ENCODE measurements at regions not wholly inside any gene's neighbourhood (a gene's known extent, or its start where the extent isn't known, plus 50 kb on each side); places are given as distances from the start of the nearest gene placed in this dataset.

GRCh38 chr13:27728271-27728670 is 64.0 kb upstream of the GSX1 start:
- TF ChIP-seq CTCF (conservative IDR thresholded peaks at IDR 0.05; ENCODE audit: low read depth, low read length), result peak; percentile 21
- no peak for DNase-seq (ENCODE audit: low read depth)
- no peak overlapping the region for H3K4me3 ChIP-seq (ENCODE audit: low read depth, low read length)

- H3K4me3 ChIP-seq (ENCODE audit: low read depth, low read length), result no peak overlapping the region
- no peak for DNase-seq (ENCODE audit: low read depth)
- TF ChIP-seq CTCF (conservative IDR thresholded peaks at IDR 0.05; ENCODE audit: low read depth, low read length), result no peak
These were observed 62.1 kb upstream of the GSX1 start for GRCh38 chr13:27730191-27730590.
